Activated CD8-positive, alpha-beta memory T cell treated with anti-CD3 and anti-CD28 coated beads, Interleukin-2, amount 10 ng/mL, durations not matched to agents 7 days and 5 days (primary cell): ENCODE measurements at regions not wholly inside any gene's neighbourhood (a gene's known extent, or its start where the extent isn't known, plus 50 kb on each side); places are given as distances from the start of the nearest gene placed in this dataset.

Experiments used
- ATAC-seq: fragments of 150-1000 bp; cut with Tn5 transposase; one replicate; pipeline ENCODE4 v1.10.0; 2021; ENCODE audit warnings: moderate library complexity
- CTCF ChIA-PET: fragments of 350-600 bp; sonication (Branson Sonifier 250); formaldehyde crosslinking; loops from one replicate; lab custom pipeline; 2021; ENCODE audit warnings: antibody characterized with exemption; lab: Charles Lee
- DNase-seq: peaks from one replicate; pipeline ENCODE4 v3.0.0-alpha.2; 2020
- H3K27ac Mint-ChIP-seq: one replicate; pipeline ENCODE4 v1.8.0; 2021; ENCODE audit warnings: mild to moderate bottlenecking, mixed read lengths
- H3K27me3 Mint-ChIP-seq: one replicate; pipeline ENCODE4 v1.8.0; 2021; ENCODE audit warnings: mixed read lengths
- H3K36me3 Mint-ChIP-seq: one replicate; pipeline ENCODE4 v1.8.0; 2021; ENCODE audit warnings: mild to moderate bottlenecking, mixed read lengths
- H3K4me1 Mint-ChIP-seq: one replicate; pipeline ENCODE4 v1.8.0; 2021; ENCODE audit warnings: mixed read lengths
- H3K4me3 Mint-ChIP-seq: one replicate; pipeline ENCODE4 v1.8.0; 2021; ENCODE audit warnings: mild to moderate bottlenecking, moderate library complexity, mixed read lengths
- H3K9me3 Mint-ChIP-seq: one replicate; pipeline ENCODE4 v1.8.0; 2022; ENCODE audit warnings: low read depth, mixed read lengths

DNA sequence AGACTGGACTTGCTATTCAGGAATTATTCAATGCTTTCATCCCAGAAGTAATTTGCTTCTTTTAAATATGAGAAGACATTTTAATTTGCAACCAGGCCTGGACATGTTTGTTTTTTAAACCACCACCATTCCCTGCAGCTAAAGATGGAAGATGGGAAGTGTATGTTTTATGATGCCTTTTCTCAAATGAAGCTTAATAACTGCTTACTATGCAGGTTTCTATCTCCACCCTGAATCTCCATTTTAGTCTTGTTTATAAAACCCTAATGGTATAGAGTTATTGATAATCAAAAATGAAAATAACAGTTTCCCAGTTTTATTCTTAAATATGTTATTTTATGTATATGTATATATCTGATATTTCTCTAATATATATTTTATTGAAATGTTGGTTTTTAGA is 418.9 kb downstream of the C4orf33 start:
- Mint-ChIP-seq H3K27me3 (no peaks in the 10 kb centered on the region), H3K36me3 (no peaks in the 10 kb centered on the region), H3K4me3 (no peak overlapping the region), H3K9me3 (no peaks in the 10 kb centered on the region), H3K27ac (no peak overlapping the region), H3K4me1 (no peaks in the 10 kb centered on the region)
- CTCF ChIA-PET: no interaction called here
- DNase-seq (no peak), ATAC-seq (no peak)

DNA sequence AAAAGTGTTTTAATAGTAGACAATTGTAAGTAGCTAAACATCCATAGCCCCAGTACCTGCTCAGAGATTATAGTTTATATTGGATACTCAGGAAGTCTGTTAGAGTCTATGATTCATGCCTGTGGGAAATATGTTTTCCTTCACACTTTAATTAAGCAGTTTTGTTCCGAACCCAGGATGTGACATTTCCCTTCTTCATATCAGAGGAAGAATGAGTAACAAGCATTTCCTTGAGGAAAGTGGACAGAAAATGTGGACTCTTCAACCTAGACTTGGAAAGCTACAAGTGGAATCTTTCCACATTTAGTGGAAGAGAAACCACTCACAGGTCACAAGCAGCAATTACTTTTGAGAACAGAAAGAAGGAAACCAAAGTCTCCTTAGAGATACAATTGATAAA is 419.4 kb downstream of the C4orf33 start:
- Mint-ChIP-seq H3K27ac (no peak overlapping the region), H3K4me3 (no peak overlapping the region), H3K9me3 (no peaks in the 10 kb centered on the region), H3K36me3 (no peaks in the 10 kb centered on the region), H3K27me3 (no peaks in the 10 kb centered on the region), H3K4me1 (no peaks in the 10 kb centered on the region)
- CTCF ChIA-PET: no interaction called here
- no peak for ATAC-seq
- no peak for DNase-seq

DNA sequence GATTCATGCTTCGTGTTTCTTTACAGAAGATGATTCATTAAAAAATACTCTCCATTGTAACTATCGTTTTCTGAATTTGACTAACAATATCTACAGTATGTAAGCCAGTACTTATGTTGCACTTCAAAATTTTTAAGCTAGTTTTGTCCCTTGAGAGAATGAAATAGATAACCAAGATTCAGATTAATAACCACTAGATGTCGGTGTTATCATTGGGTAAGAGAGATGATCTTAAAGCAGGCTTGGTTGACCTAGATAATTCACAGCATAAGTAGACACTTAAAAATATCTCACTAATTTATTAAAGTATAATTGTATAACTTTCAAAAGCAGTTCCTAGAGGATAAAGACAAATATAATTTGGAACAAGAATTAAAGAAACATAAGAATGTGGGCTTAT is 430.9 kb downstream of the C4orf33 start:
- CTCF ChIA-PET: no interaction called here
- Mint-ChIP-seq H3K27ac (no peak overlapping the region), H3K36me3 (no peaks in the 10 kb centered on the region), H3K4me3 (no peak overlapping the region), H3K9me3 (no peaks in the 10 kb centered on the region), H3K27me3 (no peaks in the 10 kb centered on the region), H3K4me1 (no peaks in the 10 kb centered on the region)
- ATAC-seq (no peak), DNase-seq (no peak)

DNA sequence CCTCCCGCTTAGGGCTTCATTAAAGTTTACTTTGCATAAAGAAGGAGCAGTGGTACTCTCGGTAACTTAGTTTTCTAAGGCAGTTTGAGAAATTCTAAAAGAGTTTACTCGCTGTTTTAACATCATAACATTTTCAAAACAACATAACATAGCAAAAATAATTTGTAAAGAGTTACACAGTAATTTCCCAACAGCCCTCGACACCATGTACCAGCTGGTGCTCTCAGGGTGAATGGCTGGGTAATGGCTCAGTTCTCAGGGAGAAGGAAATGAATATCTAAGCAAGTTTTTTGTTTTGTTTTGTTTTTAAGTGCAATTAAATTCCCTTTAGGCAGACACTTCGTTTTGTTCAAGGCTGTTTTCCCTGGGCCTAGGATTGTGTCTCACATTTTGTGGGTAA is 435.3 kb downstream of the C4orf33 start:
- no peaks in the 10 kb centered on the region for H3K36me3 Mint-ChIP-seq
- H3K27ac Mint-ChIP-seq: no peak overlapping the region
- no peak for DNase-seq
- CTCF ChIA-PET: no interaction called here
- peaks cover 7% of the 10 kb centered on the region for H3K4me1 Mint-ChIP-seq
- ATAC-seq: no peak
- no peaks in the 10 kb centered on the region for H3K9me3 Mint-ChIP-seq
- no peak overlapping the region for H3K4me3 Mint-ChIP-seq
- H3K27me3 Mint-ChIP-seq: no peaks in the 10 kb centered on the region

DNA sequence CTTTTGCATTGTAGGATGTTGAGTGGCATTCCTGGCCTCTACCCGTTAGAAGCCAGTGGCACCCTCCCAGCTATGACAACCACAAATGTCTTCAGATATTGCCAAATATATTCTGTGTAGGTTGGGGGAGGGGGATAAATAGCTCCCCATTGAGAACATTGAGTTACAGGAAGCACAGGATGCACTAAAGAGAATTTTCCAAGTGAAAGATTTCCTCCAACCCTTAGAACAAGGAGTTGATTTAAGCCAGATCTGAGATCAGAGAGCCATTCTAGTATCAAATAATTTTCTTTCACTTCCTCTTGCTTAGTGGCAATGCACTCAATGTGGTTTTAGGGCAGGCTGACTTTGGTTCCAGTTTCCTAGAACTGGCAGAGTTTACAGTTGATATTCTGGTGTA is 436.6 kb downstream of the C4orf33 start:
- Mint-ChIP-seq H3K4me1 (peaks cover 7% of the 10 kb centered on the region), H3K36me3 (no peaks in the 10 kb centered on the region), H3K9me3 (no peaks in the 10 kb centered on the region), H3K4me3 (no peak overlapping the region), H3K27ac (no peak overlapping the region), H3K27me3 (no peaks in the 10 kb centered on the region)
- no peak for ATAC-seq
- CTCF ChIA-PET: no interaction called here
- no peak for DNase-seq

DNA sequence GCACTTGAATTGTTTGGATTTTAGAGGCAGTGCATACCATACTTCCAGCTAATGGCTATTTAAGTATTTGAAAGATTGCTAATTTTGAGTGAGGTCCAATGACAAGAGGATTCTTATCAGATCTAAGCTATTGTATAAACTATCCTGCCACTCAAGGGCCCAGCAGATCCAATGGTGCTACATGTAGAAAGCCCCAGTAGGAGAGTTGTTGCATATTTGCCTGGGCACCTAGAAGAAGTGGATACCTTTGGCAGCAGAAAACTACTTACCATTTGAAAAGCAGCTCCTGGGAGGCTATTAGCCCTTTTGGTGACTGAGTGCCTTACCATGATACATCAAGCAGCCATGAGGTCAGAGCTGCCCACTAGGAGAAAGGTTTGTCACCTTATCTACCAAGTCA is 447.3 kb downstream of the C4orf33 start:
- Mint-ChIP-seq H3K36me3 (no peaks in the 10 kb centered on the region), H3K4me1 (no peaks in the 10 kb centered on the region), H3K9me3 (no peaks in the 10 kb centered on the region), H3K27ac (no peak overlapping the region), H3K27me3 (no peaks in the 10 kb centered on the region), H3K4me3 (no peak overlapping the region)
- ATAC-seq: no peak
- no peak for DNase-seq
- CTCF ChIA-PET: no interaction called here

DNA sequence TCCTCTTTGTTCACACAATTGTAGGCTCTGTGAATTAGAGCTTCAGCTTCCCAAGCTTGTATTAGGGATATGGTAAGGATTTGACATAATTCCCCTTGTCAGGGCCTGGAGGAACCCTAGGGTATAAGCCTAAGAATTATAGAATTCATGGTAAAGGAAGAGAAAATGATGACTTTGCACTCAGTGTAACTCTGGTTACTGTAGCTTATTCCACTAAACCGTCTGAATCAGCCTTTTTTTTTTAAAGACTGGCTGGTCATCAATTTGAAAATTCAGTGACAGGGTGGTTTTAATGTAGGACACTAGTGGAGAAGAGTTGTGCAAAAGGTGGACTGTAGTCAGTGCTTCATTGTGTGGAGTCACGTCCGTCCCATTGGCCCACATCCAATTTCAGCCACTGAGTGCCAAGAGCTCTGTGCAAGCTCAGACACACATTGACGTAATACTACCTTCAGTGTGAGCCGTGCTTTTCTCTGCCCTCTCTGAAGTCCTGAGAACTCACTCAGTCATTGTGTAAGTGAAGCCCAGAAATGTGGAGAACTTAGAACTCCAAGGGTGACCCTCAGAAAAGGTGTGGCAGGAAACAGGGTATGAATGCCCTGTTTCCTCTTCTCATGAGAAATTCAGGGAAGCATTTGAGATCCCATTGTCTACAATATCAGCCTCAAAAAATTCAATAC is 449.8 kb downstream of the C4orf33 start:
- H3K27me3 Mint-ChIP-seq: no peaks in the 10 kb centered on the region
- CTCF ChIA-PET: no interaction called here
- DNase-seq: no peak
- H3K36me3 Mint-ChIP-seq: no peaks in the 10 kb centered on the region
- H3K27ac Mint-ChIP-seq: no peak overlapping the region
- H3K4me1 Mint-ChIP-seq: no peaks in the 10 kb centered on the region
- ATAC-seq: no peak
- no peaks in the 10 kb centered on the region for H3K9me3 Mint-ChIP-seq
- no peak overlapping the region for H3K4me3 Mint-ChIP-seq

DNA sequence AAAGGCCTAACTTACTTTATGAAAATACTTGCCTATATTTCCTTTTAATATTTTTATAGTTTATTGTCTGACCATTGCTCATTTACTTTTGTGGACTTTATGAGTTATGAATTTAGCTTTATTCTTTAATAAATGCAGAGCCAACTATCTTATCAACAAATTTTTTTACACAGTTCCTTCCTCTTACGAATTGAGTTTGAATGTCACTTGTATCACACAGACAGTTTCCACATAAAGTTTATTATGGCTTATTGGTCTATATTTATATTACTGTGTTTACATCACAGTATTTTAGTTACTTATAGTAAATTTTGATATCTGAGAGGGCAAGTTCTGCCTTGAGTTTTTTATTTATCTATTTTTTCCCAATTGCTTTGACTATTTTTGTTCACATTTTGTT is 450.6 kb downstream of the C4orf33 start:
- H3K36me3 Mint-ChIP-seq: no peaks in the 10 kb centered on the region
- DNase-seq (no peak), ATAC-seq (no peak)
- H3K27ac Mint-ChIP-seq: no peak overlapping the region
- H3K9me3 Mint-ChIP-seq: no peaks in the 10 kb centered on the region
- H3K4me1 Mint-ChIP-seq: no peaks in the 10 kb centered on the region
- CTCF ChIA-PET: no interaction called here
- H3K27me3 Mint-ChIP-seq: no peaks in the 10 kb centered on the region
- no peak overlapping the region for H3K4me3 Mint-ChIP-seq

DNA sequence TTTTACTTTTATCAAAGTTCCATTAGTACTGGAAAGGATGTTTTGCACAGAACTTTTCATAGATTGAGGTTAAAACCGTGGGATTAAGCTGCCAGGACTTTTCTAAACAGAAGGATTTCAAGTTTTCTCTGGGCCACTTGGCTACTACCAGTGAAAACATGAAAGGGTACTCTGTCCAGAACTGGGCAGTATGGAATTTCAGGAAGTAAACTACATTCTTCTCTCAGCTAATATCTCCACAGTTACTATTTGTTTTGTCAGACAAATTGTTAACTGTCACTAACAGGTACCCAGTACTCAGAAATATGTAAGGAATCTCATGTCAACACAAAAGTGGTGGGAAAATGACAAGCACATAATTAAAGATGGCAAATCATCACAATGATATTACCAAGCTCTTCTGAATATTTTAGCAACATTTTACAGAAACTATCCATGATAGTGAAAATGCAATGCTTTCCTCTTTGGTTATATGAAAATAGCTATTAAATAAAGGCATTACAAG is 454.4 kb downstream of the C4orf33 start:
- Mint-ChIP-seq H3K9me3 (no peaks in the 10 kb centered on the region), H3K36me3 (no peaks in the 10 kb centered on the region), H3K4me3 (no peak overlapping the region), H3K4me1 (no peaks in the 10 kb centered on the region), H3K27ac (no peak overlapping the region), H3K27me3 (no peaks in the 10 kb centered on the region)
- DNase-seq: no peak
- no peak for ATAC-seq
- CTCF ChIA-PET: no interaction called here

DNA sequence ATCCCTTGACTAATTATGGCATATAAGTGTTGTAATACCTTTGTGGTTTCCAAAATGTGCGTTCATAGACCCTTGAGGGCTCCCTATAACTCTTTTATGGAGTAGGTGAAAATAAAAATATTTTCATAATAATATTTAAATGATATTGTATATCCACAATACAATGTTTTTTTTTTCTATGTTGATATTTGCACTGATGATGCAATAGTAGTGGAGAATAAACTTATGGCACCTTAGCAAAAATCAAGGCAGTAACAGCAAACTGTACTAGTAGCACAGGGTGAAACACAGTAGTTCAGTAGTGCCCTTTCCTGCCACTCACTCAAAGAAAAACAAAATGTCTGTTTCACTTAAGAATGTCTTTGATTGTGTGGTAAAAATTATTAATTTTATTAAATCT is 465.3 kb downstream of the C4orf33 start:
- Mint-ChIP-seq H3K4me3 (no peak overlapping the region), H3K27me3 (no peaks in the 10 kb centered on the region), H3K27ac (no peak overlapping the region), H3K9me3 (peaks cover 4% of the 10 kb centered on the region), H3K36me3 (no peaks in the 10 kb centered on the region), H3K4me1 (no peaks in the 10 kb centered on the region)
- no peak for ATAC-seq
- no peak for DNase-seq
- CTCF ChIA-PET: no interaction called here

DNA sequence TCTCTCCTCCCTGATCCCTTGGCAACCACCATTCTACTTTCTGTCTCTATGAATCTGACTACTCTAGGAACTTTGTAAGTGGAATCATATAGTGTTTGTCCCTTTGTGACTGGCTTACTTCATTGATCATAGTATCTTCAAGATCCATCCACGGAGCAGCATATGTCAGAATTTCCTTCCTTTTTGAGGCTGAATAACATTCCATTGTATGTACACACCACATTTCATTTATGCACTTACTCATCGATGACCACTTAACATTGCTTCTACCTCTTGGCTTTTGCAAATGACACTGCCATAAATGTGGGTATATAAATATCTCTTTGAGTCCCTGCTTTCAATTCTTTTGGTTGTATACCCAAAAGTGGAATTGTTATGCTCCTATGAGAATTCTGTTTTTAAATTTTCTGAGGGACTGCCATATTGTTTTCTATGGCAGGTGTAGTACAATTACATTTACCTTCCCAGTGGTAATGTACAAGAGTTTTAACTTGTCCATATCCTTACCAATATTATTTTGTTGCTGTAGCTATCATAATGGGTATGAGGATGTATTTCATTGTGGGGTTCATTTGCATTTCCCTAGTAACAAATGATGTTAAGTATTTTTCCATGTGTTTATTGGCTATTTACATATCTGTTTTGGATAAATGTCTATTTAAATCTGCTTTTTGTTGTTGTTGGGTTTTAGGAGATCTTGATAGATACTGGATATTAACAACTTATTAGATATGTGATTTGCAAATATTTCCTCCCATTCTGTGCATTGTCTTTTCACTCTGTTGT is 466.1 kb downstream of the C4orf33 start:
- H3K27ac Mint-ChIP-seq: no peak overlapping the region
- no peak for DNase-seq
- H3K36me3 Mint-ChIP-seq: no peaks in the 10 kb centered on the region
- no peaks in the 10 kb centered on the region for H3K27me3 Mint-ChIP-seq
- ATAC-seq: no peak
- CTCF ChIA-PET: no interaction called here
- H3K4me3 Mint-ChIP-seq: no peak overlapping the region
- no peaks in the 10 kb centered on the region for H3K4me1 Mint-ChIP-seq
- peaks cover 4% of the 10 kb centered on the region for H3K9me3 Mint-ChIP-seq

DNA sequence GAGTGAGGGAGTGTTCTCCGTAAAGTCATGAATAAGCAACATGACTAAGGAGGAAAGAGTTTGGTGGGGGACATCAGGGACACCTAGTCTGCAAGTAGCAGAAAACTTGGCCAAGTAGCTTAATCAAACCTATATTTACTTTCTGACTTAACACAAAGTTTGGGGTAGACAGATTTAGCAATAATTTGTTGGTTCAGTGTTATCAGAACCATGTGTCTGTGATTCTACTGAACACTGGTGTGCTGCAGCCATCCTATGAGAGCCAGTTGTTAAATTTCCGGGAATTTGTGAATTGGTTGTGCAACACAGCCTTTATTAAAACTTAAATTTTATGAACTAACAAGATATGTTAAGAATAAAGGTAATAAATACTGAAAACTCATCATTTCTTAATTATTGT is 469.3 kb downstream of the C4orf33 start:
- no peak for ATAC-seq
- no peaks in the 10 kb centered on the region for H3K27me3 Mint-ChIP-seq
- no peak overlapping the region for H3K4me3 Mint-ChIP-seq
- H3K27ac Mint-ChIP-seq: no peak overlapping the region
- CTCF ChIA-PET: no interaction called here
- peaks cover 4% of the 10 kb centered on the region for H3K9me3 Mint-ChIP-seq
- H3K36me3 Mint-ChIP-seq: no peaks in the 10 kb centered on the region
- no peak for DNase-seq
- H3K4me1 Mint-ChIP-seq: no peaks in the 10 kb centered on the region

DNA sequence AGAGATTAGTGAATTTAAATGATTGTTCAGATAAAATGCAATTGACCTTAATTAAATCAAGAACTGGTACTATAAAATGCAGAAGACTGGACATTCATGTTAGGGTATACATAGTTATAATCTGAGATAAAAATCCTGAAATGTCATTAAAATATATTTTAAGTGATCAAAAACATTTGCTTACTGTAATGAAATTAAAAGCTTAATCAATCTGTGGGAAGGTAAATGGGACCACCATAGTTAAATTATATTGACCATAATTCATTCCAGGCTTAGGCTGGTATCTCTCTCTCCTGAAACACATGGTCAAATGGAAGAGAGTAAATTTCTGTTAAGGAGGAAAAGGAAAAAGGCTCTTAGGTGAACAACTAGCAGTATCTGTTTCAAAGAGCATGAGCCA is 474.4 kb downstream of the C4orf33 start:
- Mint-ChIP-seq H3K27me3 (no peaks in the 10 kb centered on the region), H3K4me1 (no peaks in the 10 kb centered on the region), H3K9me3 (peaks cover 2% of the 10 kb centered on the region), H3K27ac (no peak overlapping the region), H3K4me3 (no peak overlapping the region), H3K36me3 (no peaks in the 10 kb centered on the region)
- DNase-seq: no peak
- CTCF ChIA-PET: no interaction called here
- ATAC-seq: no peak

DNA sequence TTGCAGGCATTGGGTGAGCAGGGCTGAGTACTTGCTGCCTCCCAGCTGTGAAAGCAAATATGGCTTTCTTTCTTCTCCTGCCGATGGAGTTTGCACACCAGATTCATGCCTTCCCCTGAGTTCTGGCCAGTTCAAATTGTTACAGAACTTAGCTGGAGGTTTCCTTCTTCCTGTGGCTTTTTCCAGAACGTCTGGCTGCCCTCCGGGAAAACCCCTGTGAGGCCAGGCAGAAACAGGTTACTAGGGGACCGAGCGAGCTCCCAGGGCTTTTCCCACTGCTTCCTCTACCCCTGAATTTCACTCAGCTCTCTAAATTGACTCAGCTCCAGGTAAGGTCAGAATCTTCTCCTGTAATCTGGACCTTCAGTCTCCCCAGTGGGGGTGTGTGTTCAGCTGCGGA is 482.4 kb downstream of the C4orf33 start:
- DNase-seq (no peak), ATAC-seq (no peak)
- H3K27me3 Mint-ChIP-seq: no peaks in the 10 kb centered on the region
- H3K9me3 Mint-ChIP-seq: no peaks in the 10 kb centered on the region
- H3K4me3 Mint-ChIP-seq: no peak overlapping the region
- CTCF ChIA-PET: no interaction called here
- no peaks in the 10 kb centered on the region for H3K4me1 Mint-ChIP-seq
- H3K36me3 Mint-ChIP-seq: no peaks in the 10 kb centered on the region
- no peak overlapping the region for H3K27ac Mint-ChIP-seq
